ENCODE measurements at regions not wholly inside any gene's neighbourhood (a gene's known extent, or its start where the extent isn't known, plus 50 kb on each side); places are given as distances from the start of the nearest gene placed in this dataset.

GRCh38 chr15:86001200-86001599 lies 78.5 kb upstream of the AGBL1 start:
- POLR2A ChIA-PET, result no interaction called here
- DNase-seq, result no peak
- peaks cover 6% of the 10 kb centered on the region for H3K27me3 Mint-ChIP-seq
- H3K27ac Mint-ChIP-seq, result no peak overlapping the region
- no peaks in the 10 kb centered on the region for H3K9me3 Mint-ChIP-seq
- H3K4me3 Mint-ChIP-seq, result no peak overlapping the region
- no peaks in the 10 kb centered on the region for H3K36me3 Mint-ChIP-seq
- H3K4me1 Mint-ChIP-seq (ENCODE audit: low read depth), result no peaks in the 10 kb centered on the region
- CTCF ChIA-PET, result no interaction called here
- intact Hi-C loops (cut with micrococcal nuclease), result no loop called here

DNA sequence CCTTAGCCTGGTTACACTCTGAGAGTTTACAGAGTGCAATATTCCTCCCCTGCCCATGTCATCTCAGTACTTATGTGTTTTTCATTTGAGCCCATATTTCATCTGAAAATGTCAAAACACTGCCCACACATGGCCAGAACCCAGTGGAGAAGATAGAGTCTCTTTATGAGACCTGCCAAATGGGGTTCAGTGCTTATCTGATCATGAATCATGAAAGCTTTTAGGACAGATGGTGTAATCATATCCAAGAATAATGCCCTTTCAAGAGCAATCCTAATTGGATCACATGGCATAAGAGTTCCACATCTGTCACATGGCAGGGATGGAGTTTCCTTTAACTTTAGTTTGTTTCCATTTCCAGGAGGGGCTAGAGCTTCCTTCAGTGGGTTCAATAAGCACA lies 77.2 kb upstream of the AGBL1 start:
- Mint-ChIP-seq H3K36me3 (no peaks in the 10 kb centered on the region), H3K9me3 (no peaks in the 10 kb centered on the region), H3K4me3 (no peak overlapping the region), H3K4me1 (ENCODE audit: low read depth) (no peaks in the 10 kb centered on the region), H3K27ac (no peak overlapping the region), H3K27me3 (peaks cover 4% of the 10 kb centered on the region)
- ChIA-PET CTCF (no interaction called here), POLR2A (no interaction called here)
- no peak for DNase-seq
- intact Hi-C loops (cut with micrococcal nuclease), result no loop called here

- no peak overlapping the region for H3K4me3 Mint-ChIP-seq
- no peaks in the 10 kb centered on the region for H3K36me3 Mint-ChIP-seq
- no peaks in the 10 kb centered on the region for H3K4me1 Mint-ChIP-seq (ENCODE audit: low read depth)
- CTCF ChIA-PET, result no interaction called here
- no peak for DNase-seq
- POLR2A ChIA-PET, result interaction anchor here (0.5 kb wide), 1 partner anchor 275 kb away, joined by 3 read pairs; no protein-coding TSS in a partner anchor
- intact Hi-C loops (cut with micrococcal nuclease), result no loop called here
- no peak overlapping the region for H3K27ac Mint-ChIP-seq
- peaks cover 4% of the 10 kb centered on the region for H3K27me3 Mint-ChIP-seq
- H3K9me3 Mint-ChIP-seq, result no peaks in the 10 kb centered on the region
Observed at GRCh38 chr15:86004061-86004460, 75.6 kb upstream of the AGBL1 start.

GRCh38 chr15:86006546-86006945 lies 73.1 kb upstream of the AGBL1 start:
- H3K9me3 Mint-ChIP-seq, result no peaks in the 10 kb centered on the region
- POLR2A ChIA-PET, result no interaction called here
- no peak overlapping the region for H3K27ac Mint-ChIP-seq
- H3K4me3 Mint-ChIP-seq, result no peak overlapping the region
- H3K27me3 Mint-ChIP-seq, result peaks cover 4% of the 10 kb centered on the region
- DNase-seq, result no peak
- H3K4me1 Mint-ChIP-seq (ENCODE audit: low read depth), result no peaks in the 10 kb centered on the region
- intact Hi-C loops (cut with micrococcal nuclease), result no loop called here
- no peaks in the 10 kb centered on the region for H3K36me3 Mint-ChIP-seq
- CTCF ChIA-PET, result no interaction called here

DNA sequence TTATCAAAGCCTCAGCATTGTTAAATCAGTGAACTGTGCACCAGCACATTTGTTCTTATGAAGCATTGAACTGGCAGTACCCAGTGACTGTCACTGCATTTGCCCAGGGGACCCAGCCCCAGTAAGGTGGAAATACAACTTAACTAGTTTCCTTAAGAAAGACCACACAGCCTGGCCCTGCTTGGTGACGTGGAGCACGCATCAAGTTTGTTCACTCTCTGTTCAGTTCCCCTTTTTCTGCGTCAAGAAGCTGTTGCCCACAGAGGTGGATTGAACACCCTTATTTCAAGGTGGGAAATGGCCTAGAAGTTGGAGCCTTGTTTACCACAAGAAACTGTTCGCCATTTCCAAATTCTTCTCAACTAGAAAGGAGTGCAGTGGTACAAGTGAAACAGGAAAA lies 69.9 kb upstream of the AGBL1 start:
- Mint-ChIP-seq H3K4me3 (no peak overlapping the region), H3K27ac (no peak overlapping the region), H3K4me1 (ENCODE audit: low read depth) (no peaks in the 10 kb centered on the region), H3K9me3 (no peaks in the 10 kb centered on the region), H3K27me3 (peaks cover 1% of the 10 kb centered on the region), H3K36me3 (no peaks in the 10 kb centered on the region)
- POLR2A ChIA-PET, result no interaction called here
- intact Hi-C loops (cut with micrococcal nuclease), result no loop called here
- DNase-seq, result no peak
- CTCF ChIA-PET, result no interaction called here

GRCh38 chr15:86010398-86010797 lies 69.3 kb upstream of the AGBL1 start:
- ChIA-PET POLR2A (no interaction called here), CTCF (no interaction called here)
- H3K4me3 Mint-ChIP-seq, result no peak overlapping the region
- no peaks in the 10 kb centered on the region for H3K36me3 Mint-ChIP-seq
- H3K27me3 Mint-ChIP-seq, result no peaks in the 10 kb centered on the region
- no peak for DNase-seq
- no peaks in the 10 kb centered on the region for H3K9me3 Mint-ChIP-seq
- no peak overlapping the region for H3K27ac Mint-ChIP-seq
- no peaks in the 10 kb centered on the region for H3K4me1 Mint-ChIP-seq (ENCODE audit: low read depth)
- intact Hi-C loops (cut with micrococcal nuclease), result no loop called here

GRCh38 chr15:86010891-86011290 lies 68.8 kb upstream of the AGBL1 start:
- no peak for DNase-seq
- intact Hi-C loops (cut with micrococcal nuclease), result no loop called here
- Mint-ChIP-seq H3K36me3 (no peaks in the 10 kb centered on the region), H3K27me3 (no peaks in the 10 kb centered on the region), H3K4me3 (no peak overlapping the region), H3K4me1 (ENCODE audit: low read depth) (no peaks in the 10 kb centered on the region), H3K9me3 (no peaks in the 10 kb centered on the region), H3K27ac (no peak overlapping the region)
- ChIA-PET CTCF (no interaction called here), POLR2A (no interaction called here)

DNA sequence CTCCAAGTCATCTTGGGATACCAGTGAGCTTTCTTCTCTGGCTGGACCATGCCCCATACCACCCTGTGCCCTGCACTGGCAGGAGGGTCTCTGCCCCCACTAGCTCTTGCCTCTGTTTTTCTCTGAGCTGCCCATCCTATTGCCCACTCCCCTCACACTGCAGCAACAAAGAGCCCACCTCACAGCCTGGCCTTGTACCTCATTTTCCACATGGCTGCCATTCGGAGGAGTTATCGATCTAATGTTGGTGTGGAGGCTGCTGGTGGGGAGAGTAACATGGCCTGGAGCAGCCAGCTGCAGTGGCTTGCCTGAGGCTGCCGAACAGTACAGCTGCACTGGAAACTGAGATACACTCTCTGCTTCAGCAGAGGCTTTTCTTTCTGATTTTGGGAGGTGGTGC lies 65.7 kb upstream of the AGBL1 start:
- ChIA-PET POLR2A (no interaction called here), CTCF (no interaction called here)
- Mint-ChIP-seq H3K9me3 (no peaks in the 10 kb centered on the region), H3K36me3 (no peaks in the 10 kb centered on the region), H3K27me3 (no peaks in the 10 kb centered on the region), H3K4me3 (no peak overlapping the region), H3K27ac (no peak overlapping the region), H3K4me1 (ENCODE audit: low read depth) (no peaks in the 10 kb centered on the region)
- intact Hi-C loops (cut with micrococcal nuclease), result no loop called here
- no peak for DNase-seq

DNA sequence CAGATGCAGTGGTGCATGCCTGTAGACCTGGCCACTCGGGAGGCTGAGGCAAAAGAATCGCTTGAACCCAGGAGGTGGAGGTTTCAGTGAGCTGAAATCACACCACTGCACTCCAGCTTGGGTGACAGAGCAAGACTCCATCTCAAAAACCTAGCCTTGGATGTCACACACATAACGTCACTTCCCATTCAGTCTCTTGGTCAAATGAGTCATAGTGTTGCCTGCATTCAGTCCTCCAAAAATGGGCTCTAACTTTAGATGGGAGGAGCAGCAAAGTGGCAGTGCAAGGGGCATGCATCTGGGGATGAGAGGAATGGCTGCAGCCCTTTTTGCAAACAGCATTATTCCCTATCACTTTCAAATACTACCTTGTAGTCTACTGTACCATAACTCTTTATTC lies 62.9 kb upstream of the AGBL1 start:
- Mint-ChIP-seq H3K27ac (no peak overlapping the region), H3K36me3 (no peaks in the 10 kb centered on the region), H3K4me3 (no peak overlapping the region), H3K9me3 (no peaks in the 10 kb centered on the region), H3K27me3 (no peaks in the 10 kb centered on the region), H3K4me1 (ENCODE audit: low read depth) (no peaks in the 10 kb centered on the region)
- no peak for DNase-seq
- ChIA-PET CTCF (no interaction called here), POLR2A (no interaction called here)
- intact Hi-C loops (cut with micrococcal nuclease), result no loop called here

GRCh38 chr15:86018679-86019078 lies 61.0 kb upstream of the AGBL1 start:
- ChIA-PET CTCF (no interaction called here), POLR2A (no interaction called here)
- Mint-ChIP-seq H3K9me3 (no peaks in the 10 kb centered on the region), H3K4me3 (no peak overlapping the region), H3K4me1 (ENCODE audit: low read depth) (no peaks in the 10 kb centered on the region), H3K27me3 (no peaks in the 10 kb centered on the region), H3K27ac (no peak overlapping the region), H3K36me3 (no peaks in the 10 kb centered on the region)
- intact Hi-C loops (cut with micrococcal nuclease), result no loop called here
- no peak for DNase-seq

- Mint-ChIP-seq H3K4me3 (no peak overlapping the region), H3K27ac (no peak overlapping the region), H3K36me3 (no peaks in the 10 kb centered on the region), H3K9me3 (no peaks in the 10 kb centered on the region), H3K4me1 (ENCODE audit: low read depth) (no peaks in the 10 kb centered on the region), H3K27me3 (no peaks in the 10 kb centered on the region)
- CTCF ChIA-PET, result no interaction called here
- intact Hi-C loops (cut with micrococcal nuclease), result no loop called here
- no peak for DNase-seq
- POLR2A ChIA-PET, result no interaction called here
Observed at GRCh38 chr15:86021281-86022264, 58.1 kb upstream of the AGBL1 start.

GRCh38 chr15:86028961-86029360 lies 50.7 kb upstream of the AGBL1 start:
- POLR2A ChIA-PET, result no interaction called here
- CTCF ChIA-PET, result no interaction called here
- H3K27me3 Mint-ChIP-seq, result peaks cover 6% of the 10 kb centered on the region
- H3K9me3 Mint-ChIP-seq, result no peaks in the 10 kb centered on the region
- DNase-seq, result no peak
- H3K4me1 Mint-ChIP-seq (ENCODE audit: low read depth), result no peaks in the 10 kb centered on the region
- H3K4me3 Mint-ChIP-seq, result no peak overlapping the region
- no peak overlapping the region for H3K27ac Mint-ChIP-seq
- H3K36me3 Mint-ChIP-seq, result no peaks in the 10 kb centered on the region
- intact Hi-C loops (cut with micrococcal nuclease), result no loop called here
